Colonic mucosa (tissue), 4 donors: ENCODE measurements at regions not wholly inside any gene's neighbourhood (a gene's known extent, or its start where the extent isn't known, plus 50 kb on each side); places are given as distances from the start of the nearest gene placed in this dataset.

ENCODE experiments used
- DNase-seq: peaks from one replicate; pipeline ENCODE4 v3.0.0-alpha.2; 2020
- H3K27ac ChIP-seq: fragments of 200-600 bp; one replicate; pipeline ENCODE4 v1.8.0; 2021
- H3K27me3 ChIP-seq: fragments of 200-600 bp; one replicate; pipeline ENCODE4 v1.8.0; 2021
- H3K36me3 ChIP-seq: fragments of 200-600 bp; one replicate; pipeline ENCODE4 v1.8.0; 2021
- H3K4me1 ChIP-seq: fragments of 200-600 bp; one replicate; pipeline ENCODE4 v1.8.0; 2021; ENCODE audit warnings: mild to moderate bottlenecking
- H3K4me3 ChIP-seq: fragments of 200-600 bp; one replicate; pipeline ENCODE4 v1.8.0; 2021
- H3K9ac ChIP-seq, 2 donors: one replicate each; pipeline ENCODE4 v1.7.0; 2013; ENCODE audit warnings: control low read depth in 2 of 2, low read depth in 2 of 2, low read length in 2 of 2
- H3K9me3 ChIP-seq: fragments of 200-600 bp; one replicate; pipeline ENCODE4 v1.8.0; 2021
- intact Hi-C: fragments of 100-400 bp; cut with DNase I; formaldehyde crosslinking; loops from one replicate; pipeline ENCODE4 v1.14.1; 2022
- TF ChIP-seq, protein P1 (sequence below): fragments of 200-600 bp; IDR thresholded peaks from one replicate; pipeline ENCODE4 v1.8.0; 2022; ENCODE audit warnings: antibody characterized with exemption, mild to moderate bottlenecking
- donor health status: healthy.
- donor health status: DM: no; HTN: no; CAD: no.
- donor health status: DM: no; HTN: no; CAD: no.

DNA sequence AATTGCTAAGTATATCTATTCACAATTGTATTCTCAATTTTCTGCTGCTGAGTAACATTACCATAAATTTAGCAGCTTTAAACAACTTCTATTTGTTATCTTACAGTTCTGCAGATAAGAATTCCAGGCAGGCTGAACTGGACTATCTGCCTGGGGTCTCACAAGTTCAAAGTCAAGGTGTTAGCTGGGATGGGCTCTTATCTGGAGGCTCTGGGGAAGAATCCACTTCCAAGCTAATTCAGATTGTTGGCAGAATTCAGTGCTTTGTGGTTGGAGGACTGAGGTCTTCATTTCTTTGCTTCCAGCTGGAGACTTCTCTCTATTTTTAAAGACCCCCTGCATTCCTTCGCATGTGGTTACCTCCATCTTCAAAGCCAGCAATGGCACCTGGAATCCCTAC is 329.9 kb upstream of the ISX start:
- intact Hi-C loops: no loop called here
- H3K36me3 ChIP-seq: no peaks in the 10 kb centered on the region
- TF ChIP-seq, protein P1, sequence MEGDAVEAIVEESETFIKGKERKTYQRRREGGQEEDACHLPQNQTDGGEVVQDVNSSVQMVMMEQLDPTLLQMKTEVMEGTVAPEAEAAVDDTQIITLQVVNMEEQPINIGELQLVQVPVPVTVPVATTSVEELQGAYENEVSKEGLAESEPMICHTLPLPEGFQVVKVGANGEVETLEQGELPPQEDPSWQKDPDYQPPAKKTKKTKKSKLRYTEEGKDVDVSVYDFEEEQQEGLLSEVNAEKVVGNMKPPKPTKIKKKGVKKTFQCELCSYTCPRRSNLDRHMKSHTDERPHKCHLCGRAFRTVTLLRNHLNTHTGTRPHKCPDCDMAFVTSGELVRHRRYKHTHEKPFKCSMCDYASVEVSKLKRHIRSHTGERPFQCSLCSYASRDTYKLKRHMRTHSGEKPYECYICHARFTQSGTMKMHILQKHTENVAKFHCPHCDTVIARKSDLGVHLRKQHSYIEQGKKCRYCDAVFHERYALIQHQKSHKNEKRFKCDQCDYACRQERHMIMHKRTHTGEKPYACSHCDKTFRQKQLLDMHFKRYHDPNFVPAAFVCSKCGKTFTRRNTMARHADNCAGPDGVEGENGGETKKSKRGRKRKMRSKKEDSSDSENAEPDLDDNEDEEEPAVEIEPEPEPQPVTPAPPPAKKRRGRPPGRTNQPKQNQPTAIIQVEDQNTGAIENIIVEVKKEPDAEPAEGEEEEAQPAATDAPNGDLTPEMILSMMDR: no peak
- H3K4me1 ChIP-seq: no peaks in the 10 kb centered on the region
- no peaks in the 10 kb centered on the region for H3K27me3 ChIP-seq
- no peak overlapping the region for H3K27ac ChIP-seq
- H3K9ac ChIP-seq: no peak overlapping the region
- H3K4me3 ChIP-seq: no peak overlapping the region
- no peak for DNase-seq
- H3K9me3 ChIP-seq: no peaks in the 10 kb centered on the region

- Histone ChIP-seq H3K4me1 (no peaks in the 10 kb centered on the region), H3K9ac (no peak overlapping the region), H3K4me3 (no peak overlapping the region), H3K27me3 (no peaks in the 10 kb centered on the region), H3K36me3 (no peaks in the 10 kb centered on the region), H3K27ac (no peak overlapping the region), H3K9me3 (no peaks in the 10 kb centered on the region)
- no peak for DNase-seq
- intact Hi-C loops: no loop called here
- TF ChIP-seq, protein P1: no peak
Measured at GRCh38 chr22:34738661-34739400, 327.1 kb upstream of the ISX start.

DNA sequence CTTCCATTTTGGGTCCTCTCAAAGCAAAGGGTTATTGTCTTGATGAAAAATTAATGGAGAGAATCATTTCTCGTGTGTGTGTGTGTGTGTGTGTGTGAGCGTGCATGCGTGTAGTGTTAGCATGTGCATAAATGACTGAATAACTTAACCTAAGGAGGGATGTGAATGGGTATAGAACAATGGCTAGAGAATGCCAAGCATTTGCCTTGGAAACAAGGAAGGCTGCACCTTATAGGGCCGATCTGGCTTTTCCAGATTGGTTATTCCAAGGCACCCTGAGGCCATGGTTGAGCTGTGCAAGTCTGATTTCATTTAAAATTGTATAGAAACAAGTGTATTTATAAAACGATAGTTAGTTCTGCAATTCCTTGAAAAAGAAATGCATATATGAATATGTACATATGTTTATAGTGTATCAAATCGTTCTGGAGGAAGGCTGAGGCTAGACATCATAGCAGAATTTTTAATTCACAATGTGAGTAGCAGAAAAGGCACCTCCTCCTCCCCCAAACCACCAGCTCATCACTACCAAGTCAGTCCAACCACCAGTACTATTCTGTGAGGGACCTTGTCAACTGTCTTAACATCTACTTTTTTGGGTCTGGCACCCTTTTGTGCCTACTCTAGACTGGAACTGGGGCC is 322.7 kb upstream of the ISX start:
- no peaks in the 10 kb centered on the region for H3K4me1 ChIP-seq

GRCh38 chr22:34760276-34761008 is 305.5 kb upstream of the ISX start:
- Histone ChIP-seq H3K27ac (no peak overlapping the region), H3K9me3 (no peaks in the 10 kb centered on the region), H3K4me3 (no peak overlapping the region), H3K36me3 (no peaks in the 10 kb centered on the region), H3K9ac (no peak overlapping the region), H3K27me3 (no peaks in the 10 kb centered on the region), H3K4me1 (no peaks in the 10 kb centered on the region)
- DNase-seq: no peak
- intact Hi-C loops: no loop called here
- TF ChIP-seq, protein P1: no peak

More for the DNA sequence above, 322.7 kb upstream of the ISX start:
- intact Hi-C loops: no loop called here
- H3K27ac ChIP-seq: no peak overlapping the region
- no peaks in the 10 kb centered on the region for H3K27me3 ChIP-seq
- H3K4me3 ChIP-seq: no peak overlapping the region
- no peak for DNase-seq
- no peak overlapping the region for H3K9ac ChIP-seq
- H3K9me3 ChIP-seq: no peaks in the 10 kb centered on the region
- TF ChIP-seq, protein P1: no peak
- no peaks in the 10 kb centered on the region for H3K36me3 ChIP-seq

- no peaks in the 10 kb centered on the region for H3K36me3 ChIP-seq
- no peaks in the 10 kb centered on the region for H3K4me1 ChIP-seq
- no peak for DNase-seq
- no peaks in the 10 kb centered on the region for H3K27me3 ChIP-seq
- H3K9me3 ChIP-seq: no peaks in the 10 kb centered on the region
- H3K27ac ChIP-seq: no peak overlapping the region
- TF ChIP-seq, protein P1: no peak
- no peak overlapping the region for H3K4me3 ChIP-seq
- intact Hi-C loops: no loop called here
- no peak overlapping the region for H3K9ac ChIP-seq
Measured at GRCh38 chr22:34761111-34761510, 304.8 kb upstream of the ISX start.
